GM18873 (cell line): ENCODE measurements at regions not wholly inside any gene's neighbourhood (a gene's known extent, or its start where the extent isn't known, plus 50 kb on each side); places are given as distances from the start of the nearest gene placed in this dataset.
"Not testable (repeated sequence)": the region's sequence is repeated elsewhere in the genome, so short reads cannot be mapped to it uniquely, and the experiment has no call there.

Experiments
- ATAC-seq: cut with Tn5 transposase; IDR thresholded peaks from one replicate; pipeline ENCODE4 v1.9.1; 2021; ENCODE audit warnings: mild to moderate bottlenecking, moderate library complexity, moderate number of reproducible peaks; ENCODE audit not compliant: unreplicated experiment, low FRiP score

- ATAC-seq: no peak
Observed at GRCh38 chr2:228447266-228447915, 265.9 kb upstream of the SPHKAP start.

GRCh38 chr2:228446734-228447133 is 265.2 kb upstream of the SPHKAP start:
- ATAC-seq: no peak

DNA sequence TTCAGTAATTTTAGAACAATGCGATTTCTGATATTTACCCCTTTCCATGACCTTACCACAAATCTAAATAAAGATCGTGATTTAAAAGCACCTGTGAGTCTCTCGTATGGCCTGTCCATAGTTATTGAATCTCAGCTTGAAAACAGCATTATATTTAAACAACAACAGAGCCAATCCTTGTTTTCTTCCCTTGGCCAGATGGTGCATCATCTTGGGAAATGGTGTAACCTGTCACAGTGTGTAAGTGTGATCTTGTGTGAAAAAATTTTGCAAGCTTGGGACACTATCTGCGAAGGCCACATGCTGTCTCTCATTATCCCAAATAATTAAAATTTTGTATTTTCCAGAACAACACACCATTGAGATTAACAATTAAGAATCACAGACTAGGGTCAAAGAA is 262.7 kb upstream of the SPHKAP start:
- no peak for ATAC-seq

DNA sequence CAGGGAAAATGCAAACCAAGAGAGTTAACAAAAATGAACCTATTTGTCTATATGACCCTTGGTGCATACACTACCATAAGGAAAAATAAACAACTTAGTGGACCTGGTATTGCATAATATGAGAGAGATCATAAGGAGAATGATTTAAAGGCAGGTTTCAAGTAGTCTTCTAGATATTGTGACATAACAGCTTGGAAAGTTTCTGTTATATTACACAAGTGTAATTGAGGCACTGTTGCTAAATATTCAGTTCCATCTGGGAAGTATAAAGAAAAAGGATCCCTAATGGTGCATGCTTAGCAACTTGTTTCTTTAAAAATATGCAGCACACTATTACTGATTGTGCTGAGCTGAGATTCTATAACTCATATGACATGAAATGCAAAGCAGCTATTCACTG is 252.2 kb upstream of the SPHKAP start:
- ATAC-seq: no peak

DNA sequence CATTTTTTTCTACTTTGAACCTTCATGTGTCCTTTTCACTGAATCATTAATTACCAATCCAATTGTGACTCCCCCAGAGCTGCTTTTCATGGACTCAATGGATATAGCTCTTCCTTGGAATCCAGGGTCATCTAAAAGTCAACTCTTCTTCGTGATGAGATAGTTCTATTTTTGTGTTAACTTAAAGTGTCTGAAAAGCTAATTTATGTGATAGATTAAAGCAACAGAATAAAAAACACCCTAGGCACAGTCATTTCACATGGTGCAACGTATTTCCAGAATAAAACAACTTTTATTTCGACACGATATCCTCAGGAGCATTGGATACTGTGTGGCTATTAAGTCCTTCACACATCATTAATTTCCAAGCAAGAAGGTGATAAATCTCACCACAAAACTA is 250.6 kb upstream of the SPHKAP start:
- ATAC-seq: no peak

DNA sequence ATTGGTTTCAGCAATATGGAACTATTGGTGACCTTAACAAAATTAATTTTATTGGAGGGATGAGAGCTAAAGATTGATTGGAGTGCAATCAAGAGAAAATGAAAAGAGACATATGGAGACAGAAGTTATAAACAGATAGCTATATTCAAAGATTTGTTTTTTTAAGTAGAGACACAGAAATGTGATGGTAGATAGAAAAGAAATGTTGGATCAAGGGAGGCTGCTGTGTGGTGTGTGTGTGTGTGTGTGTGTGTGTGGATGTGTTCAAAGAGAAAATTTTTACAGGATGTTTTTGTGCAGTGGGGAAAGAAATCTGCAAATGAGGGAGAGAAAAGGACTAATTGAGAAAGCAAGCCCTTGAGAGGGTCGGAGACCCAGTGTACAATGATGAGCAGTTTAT is 249.5 kb upstream of the SPHKAP start:
- ATAC-seq: no peak

DNA sequence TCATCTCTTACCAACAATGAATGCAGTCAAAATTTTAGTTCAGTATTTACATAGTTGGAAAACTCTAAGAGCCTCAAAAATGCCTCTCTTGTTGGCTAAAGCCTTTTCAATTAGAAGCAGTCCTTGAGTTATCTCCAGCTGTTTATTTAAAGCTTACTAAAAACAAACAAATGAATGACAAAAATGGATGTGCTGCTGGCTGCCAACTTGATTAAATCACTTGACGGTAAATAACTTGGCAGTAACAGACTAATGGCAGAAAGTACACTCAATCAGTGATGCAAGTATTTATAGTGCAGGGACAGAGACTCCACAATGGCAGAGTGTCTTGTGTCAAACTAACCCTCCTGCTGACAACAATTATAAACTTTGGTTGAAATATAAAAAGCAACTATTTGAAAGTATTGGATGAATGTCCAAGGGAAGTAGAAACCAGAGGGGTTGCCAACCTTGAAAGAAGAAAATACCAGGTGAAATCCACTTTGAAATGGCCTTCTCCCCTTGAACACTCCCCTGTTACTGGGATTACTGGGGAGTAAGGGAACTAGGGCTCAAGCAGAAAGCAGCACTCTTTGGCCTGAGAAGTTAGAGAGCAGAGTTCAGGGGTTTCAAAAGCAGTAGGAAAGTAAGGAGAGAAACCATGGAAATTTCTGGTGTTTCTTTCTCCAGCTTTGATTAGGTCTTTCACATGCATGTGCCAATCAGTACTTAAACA is 245.2 kb upstream of the SPHKAP start:
- no peak for ATAC-seq

DNA sequence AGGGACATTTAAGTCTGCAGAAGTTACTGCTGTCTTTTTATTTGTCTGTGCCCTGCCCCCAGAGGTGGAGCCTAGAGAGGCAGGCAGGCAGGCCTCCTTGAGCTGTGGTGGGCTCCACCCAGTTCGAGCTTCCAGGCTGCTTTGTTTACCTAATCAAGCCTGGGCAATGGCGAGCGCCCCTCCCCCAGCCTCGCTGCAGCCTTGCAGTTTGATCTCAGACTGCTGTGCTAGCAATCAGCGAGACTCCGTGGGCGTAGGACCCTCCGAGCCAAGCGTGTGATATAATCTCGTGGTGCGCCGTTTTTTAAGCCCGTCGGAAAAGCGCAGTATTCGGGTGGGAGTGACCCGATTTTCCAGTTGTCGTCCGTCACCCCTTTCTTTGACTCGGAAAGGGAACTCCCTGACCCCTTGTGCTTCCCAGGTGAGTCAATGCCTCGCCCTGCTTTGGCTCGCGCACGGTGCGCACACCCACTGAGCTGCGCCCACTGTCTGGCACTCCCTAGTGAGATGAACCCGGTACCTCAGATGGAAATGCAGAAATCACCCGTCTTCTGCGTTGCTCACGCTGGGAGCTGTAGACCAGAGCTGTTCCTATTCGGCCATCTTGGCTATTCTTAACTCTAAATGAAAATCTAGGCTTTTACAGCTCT is 244.0 kb upstream of the SPHKAP start:
- ATAC-seq: not testable (repeated sequence)

- ATAC-seq: no peak
Observed at GRCh38 chr2:228417956-228418355, 236.5 kb upstream of the SPHKAP start.

DNA sequence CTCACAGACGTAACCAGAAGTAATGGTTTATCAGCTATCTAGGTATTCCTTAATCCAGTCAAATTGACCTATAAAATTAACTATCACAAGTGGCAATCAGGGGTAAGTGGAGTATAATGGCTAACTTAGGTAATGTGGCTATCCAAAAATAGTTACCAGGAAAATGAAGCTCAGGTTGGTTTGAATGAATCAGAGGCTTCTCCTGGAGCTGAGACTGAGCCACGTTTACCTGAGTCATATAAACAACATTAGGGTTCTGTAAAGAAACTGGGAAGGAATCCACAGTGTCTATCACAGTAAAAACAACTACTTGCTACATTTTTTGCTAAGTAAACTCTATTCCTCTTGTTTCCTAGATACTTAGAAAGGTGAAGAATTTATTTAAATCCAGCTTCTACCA is 236.0 kb upstream of the SPHKAP start:
- no peak for ATAC-seq

DNA sequence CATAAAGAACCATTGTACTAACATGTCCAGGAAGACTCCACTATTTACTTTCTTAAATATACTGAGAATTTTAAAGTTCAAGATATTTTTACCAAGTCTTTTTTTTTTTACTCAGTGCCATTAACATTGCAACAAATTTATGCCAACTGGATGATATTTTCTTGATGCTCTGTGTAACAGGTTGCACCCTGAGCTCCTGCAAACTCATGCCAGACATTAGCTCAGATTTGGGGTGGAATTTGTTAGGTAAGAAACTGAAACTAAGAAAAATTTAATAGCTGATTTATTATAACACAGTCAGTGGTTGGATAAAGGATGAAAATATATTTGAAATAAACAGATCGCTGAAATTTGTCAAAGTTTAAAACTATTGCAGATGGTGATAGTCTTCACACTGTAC is 228.6 kb upstream of the SPHKAP start:
- ATAC-seq: no peak

- ATAC-seq: no peak
Observed at GRCh38 chr2:228409493-228409892, 228.0 kb upstream of the SPHKAP start.

DNA sequence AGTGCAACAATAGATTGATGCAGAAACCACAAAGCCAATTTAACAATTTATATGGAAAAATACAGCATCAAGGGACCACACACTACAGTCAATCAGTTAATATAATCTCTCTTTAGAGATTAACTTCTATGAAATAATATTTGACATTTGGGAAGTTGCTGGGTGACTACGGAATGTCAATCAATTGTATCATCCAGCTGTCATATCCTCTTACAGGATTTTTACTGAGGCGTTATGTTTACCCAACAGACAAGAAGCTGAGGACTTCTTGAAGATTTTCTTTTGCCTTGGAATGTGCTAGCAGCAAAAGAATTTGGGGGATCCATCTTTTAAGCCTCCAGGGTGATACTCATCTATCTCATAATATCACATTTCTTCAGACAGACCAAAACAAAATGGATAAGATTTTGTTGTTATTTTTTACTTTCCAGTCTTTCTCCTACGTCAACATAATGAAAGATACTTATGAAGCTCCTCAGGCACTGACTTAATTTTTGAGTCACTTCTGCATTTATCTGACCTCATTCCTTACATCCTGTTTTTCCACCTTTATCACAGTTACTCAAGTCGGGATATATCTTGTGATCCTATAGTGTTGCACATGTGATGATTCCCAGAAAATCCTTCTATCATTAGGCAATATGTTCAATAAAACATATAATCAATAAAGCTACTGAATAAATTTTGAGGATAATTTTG is 227.2 kb upstream of the SPHKAP start:
- no peak for ATAC-seq

DNA sequence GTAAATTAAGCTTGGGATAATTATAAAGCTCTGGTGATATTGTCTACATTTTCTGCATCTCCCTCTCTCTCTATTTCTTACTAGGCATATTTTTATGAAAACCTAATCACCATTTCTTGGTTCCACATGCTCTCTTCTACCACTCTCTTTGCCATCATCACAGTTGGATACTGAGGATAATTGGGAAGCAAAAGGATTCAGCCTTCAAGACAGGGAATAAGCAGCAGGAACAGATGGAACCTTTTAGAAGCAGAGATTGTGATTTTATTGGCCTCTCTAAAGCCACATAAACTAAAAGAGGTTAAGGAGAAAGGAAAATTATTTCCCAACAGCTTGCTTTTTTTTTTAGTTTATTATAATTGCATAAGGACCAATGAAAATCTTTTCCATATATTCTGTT is 226.3 kb upstream of the SPHKAP start:
- ATAC-seq: no peak

DNA sequence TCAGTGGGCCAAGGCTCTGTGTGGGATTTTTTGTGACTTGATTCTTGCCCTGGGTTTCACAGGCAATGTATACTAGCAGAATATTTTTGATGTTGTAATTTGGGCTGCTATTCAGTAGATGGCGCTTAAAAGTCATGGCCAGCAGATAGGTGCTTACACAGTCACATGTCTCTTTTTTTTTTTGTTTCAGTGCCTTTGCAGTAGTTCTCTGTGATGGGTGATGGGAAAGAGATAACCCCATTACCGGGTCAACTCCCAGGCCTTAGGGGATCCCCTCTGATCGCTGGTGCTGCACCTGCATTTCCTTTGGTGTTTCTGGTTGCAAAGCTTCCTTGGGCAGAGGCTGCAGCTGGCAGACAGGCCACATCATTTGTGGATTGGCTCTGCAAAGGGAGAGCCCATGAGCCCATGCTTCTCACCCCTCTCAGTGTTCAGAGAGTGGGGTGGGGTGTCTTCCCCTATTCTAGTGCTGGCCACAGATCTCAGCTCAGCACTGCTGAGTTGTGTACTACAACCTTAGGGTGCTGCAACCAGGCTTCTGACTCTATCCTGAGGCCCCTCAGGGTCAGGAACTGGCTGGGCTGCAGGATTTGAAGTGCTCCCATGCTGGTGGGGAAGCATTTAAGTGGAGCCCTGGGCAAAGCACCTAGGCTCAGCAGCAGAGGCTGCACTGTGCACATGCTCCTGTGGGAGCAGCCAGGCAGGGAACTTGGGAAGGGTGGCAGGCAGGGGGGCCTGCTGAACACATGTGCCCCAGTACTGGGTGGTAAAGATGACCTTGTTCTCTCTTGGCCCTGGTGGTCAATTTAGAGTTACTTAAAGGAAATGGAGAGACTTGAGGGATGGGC is 219.8 kb upstream of the SPHKAP start:
- ATAC-seq: no peak

DNA sequence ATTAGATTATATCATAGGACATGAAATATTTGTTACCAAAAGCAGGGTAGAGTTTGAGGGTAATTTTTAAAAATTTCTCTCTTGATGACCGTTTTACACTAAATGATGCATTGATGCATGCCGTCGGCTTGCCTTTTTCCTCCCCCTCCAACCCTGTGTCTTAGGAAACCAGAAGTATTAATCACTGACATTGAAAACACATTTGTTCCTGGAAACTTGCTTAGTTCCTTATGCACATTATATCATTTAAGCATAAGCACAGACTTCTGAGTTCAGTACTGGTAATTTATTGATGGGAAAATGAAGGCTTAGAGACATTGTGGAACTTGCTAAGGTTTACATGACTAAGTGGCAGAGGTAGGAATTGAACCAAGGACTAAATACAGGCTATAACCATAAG is 206.3 kb upstream of the SPHKAP start:
- ATAC-seq: no peak

DNA sequence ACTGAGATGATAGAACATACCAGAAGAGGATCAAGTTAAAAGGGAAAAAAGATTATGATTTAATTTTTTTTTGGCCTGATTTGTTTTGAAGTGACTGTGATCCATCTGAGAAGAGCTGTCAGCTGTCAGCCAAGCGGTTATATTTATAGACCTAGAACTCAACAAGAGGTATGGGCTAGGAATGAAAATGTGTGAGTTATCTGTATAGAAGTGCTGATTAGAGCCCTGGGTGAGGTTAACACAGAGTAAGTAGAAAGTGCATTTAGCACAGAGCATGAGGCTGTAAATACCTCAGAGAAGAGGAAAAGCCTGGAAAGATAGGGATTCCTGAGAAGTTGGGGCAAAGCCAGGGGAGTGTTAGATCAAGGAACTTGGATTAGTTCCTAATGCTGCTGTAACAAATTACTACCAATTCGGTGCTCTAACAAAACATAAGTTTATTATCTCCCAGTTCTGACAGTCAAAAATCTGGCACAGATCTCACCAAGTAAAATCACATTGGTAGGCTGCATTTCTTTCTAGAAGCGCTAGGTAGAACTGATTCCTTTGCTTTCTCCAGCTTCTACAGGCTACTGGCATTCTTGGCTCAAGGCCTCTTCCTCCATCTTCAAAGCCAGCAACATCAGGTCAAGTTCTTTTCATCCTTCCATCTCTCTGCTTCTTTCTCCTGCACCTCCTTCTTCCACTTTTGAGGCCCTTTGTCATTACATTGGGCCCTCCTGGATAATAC is 197.4 kb upstream of the SPHKAP start:
- ATAC-seq: no peak

- ATAC-seq: no peak
Observed at GRCh38 chr2:228378233-228378632, 196.7 kb upstream of the SPHKAP start.

GRCh38 chr2:228377533-228377932 is 196.0 kb upstream of the SPHKAP start:
- no peak for ATAC-seq

- ATAC-seq: no peak
Observed at GRCh38 chr2:228374741-228375140, 193.3 kb upstream of the SPHKAP start.
